ENCODE measurements at regions not wholly inside any gene's neighbourhood (a gene's known extent, or its start where the extent isn't known, plus 50 kb on each side); places are given as distances from the start of the nearest gene placed in this dataset.

DNA sequence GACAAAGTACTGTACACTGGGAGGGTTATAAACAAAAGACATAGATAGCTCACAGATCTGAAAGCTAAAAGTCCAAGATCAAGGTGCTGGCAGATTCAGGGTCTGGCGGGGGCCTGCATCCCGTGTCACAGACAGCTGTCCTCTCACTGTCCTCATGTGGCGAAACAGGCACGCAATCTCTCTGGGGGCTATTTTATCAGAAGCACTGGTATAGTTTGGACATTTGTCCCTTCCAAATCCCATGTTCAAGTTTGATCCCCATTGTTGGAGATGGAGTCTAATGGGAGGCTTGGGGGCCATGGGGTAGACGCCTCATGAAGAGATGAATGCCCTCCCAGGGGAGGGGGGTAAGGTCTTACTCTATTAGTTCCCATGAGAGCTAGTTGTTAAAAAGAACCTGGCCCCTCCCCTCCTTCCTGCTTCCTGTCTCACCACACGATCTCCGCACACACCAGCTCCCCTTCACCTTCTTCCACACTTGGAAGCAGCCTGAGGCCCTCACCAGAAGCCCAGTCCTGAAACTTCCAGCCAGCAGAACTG lies 72.5 kb upstream of the UCN3 start:
- TF ChIP-seq, protein P1, sequence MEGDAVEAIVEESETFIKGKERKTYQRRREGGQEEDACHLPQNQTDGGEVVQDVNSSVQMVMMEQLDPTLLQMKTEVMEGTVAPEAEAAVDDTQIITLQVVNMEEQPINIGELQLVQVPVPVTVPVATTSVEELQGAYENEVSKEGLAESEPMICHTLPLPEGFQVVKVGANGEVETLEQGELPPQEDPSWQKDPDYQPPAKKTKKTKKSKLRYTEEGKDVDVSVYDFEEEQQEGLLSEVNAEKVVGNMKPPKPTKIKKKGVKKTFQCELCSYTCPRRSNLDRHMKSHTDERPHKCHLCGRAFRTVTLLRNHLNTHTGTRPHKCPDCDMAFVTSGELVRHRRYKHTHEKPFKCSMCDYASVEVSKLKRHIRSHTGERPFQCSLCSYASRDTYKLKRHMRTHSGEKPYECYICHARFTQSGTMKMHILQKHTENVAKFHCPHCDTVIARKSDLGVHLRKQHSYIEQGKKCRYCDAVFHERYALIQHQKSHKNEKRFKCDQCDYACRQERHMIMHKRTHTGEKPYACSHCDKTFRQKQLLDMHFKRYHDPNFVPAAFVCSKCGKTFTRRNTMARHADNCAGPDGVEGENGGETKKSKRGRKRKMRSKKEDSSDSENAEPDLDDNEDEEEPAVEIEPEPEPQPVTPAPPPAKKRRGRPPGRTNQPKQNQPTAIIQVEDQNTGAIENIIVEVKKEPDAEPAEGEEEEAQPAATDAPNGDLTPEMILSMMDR (IDR thresholded peaks at IDR 0.05; ENCODE audit: low read depth, low read length) = no peak
- no peak for TF ChIP-seq MYC (IDR thresholded peaks at IDR 0.05; ENCODE audit: low read depth, low read length)
- TF ChIP-seq, protein P2, sequence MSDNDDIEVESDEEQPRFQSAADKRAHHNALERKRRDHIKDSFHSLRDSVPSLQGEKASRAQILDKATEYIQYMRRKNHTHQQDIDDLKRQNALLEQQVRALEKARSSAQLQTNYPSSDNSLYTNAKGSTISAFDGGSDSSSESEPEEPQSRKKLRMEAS (IDR thresholded peaks at IDR 0.05; ENCODE audit: low read depth, low read length) = no peak
- no peak for TF ChIP-seq POLR2A (IDR thresholded peaks at IDR 0.05; ENCODE audit: extremely low read depth, insufficient read length)
